Astrocyte (in vitro differentiated cells and primary cell): ENCODE measurements at regions not wholly inside any gene's neighbourhood (a gene's known extent, or its start where the extent isn't known, plus 50 kb on each side); places are given as distances from the start of the nearest gene placed in this dataset.

Experiments used
- CTCF ChIP-seq: IDR thresholded peaks from 2 replicates; pipeline ENCODE4 v1.5.1; 2011; ENCODE audit warnings: low read depth, mild to moderate bottlenecking, inconsistent platforms, low read length, moderate library complexity; ENCODE audit not compliant: insufficient read depth
- EZH2 ChIP-seq: IDR thresholded peaks from 2 replicates; pipeline ENCODE4 v1.6.1; 2012; ENCODE audit warnings: mild to moderate bottlenecking, low read length, inconsistent platforms; ENCODE audit not compliant: insufficient read depth

DNA sequence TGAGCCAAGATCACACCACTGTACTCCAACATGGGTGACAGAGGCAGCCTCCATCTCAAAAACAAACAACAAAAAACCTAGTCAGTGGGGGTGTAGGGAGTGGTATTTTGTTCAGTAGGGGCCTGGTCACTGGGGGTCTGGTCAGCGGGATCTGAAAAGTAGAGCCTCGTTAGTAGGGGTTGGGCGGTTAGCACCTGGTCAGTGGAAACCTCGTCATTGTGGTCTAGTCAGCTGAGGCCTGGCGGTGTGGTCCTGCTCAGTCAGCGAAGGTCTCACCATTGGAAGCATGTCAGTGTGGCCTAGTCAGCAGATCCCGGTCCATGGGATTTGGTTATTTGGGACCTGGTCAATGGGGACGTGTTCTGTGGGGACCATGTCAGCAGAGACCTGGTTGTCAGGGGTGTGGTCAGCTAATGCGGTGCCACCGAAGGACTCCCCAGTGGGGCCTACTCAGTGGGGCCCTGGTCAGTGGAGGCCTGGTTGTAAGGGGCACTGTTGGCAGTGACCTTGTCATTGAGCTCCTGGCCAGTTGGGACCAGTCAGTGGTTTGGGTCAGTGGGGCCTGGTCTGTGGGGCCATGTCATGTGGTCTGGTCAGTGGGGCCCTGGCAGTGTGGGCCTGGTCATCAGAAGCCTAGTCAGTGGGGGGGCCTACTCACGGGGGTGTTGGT is 63.0 kb upstream of the TPM4 start:
- TF ChIP-seq CTCF: no peak
- TF ChIP-seq EZH2: no peak
